ENCODE measurements at regions not wholly inside any gene's neighbourhood (a gene's known extent, or its start where the extent isn't known, plus 50 kb on each side); places are given as distances from the start of the nearest gene placed in this dataset.

GRCh38 chr4:36930562-36931111 is 313.9 kb upstream of the NWD2 start:
- Histone ChIP-seq H3K9me3 (ENCODE audit: control insufficient read depth, insufficient read depth, low read depth, low read length) (no peaks in the 10 kb centered on the region), H3K36me3 (ENCODE audit: control insufficient read depth in 2 of 2, insufficient read depth in 1 of 2, low read length in 2 of 2) (no peaks in the 10 kb centered on the region), H3K4me1 (ENCODE audit: control insufficient read depth, insufficient read depth, low read length) (no peaks in the 10 kb centered on the region), H3K4me3 (ENCODE audit: low read depth, low read length) (no peak overlapping the region), H3K27ac (ENCODE audit: extremely low read depth, low read depth, low read length) (no peak overlapping the region)
- CTCF ChIA-PET, result interaction anchor here (0.6 kb wide), 1 partner anchor 222 kb away, joined by 4 read pairs; no protein-coding TSS in a partner anchor
- POLR2A ChIA-PET, result no interaction called here
- no peak for TF ChIP-seq EGR2 (tag by site-specific recombination; IDR thresholded peaks at IDR 0.05; ENCODE audit: low read depth)
- no peak for TF ChIP-seq ZNF621 (tag by site-specific recombination; IDR thresholded peaks at IDR 0.05)
- TF ChIP-seq KLF10 (tag by site-specific recombination; IDR thresholded peaks at IDR 0.05), result no peak
- TF ChIP-seq ZNF121 (tag by site-specific recombination; IDR thresholded peaks at IDR 0.05), result no peak
- TF ChIP-seq ZFHX2 (tag by site-specific recombination; conservative IDR thresholded peaks at IDR 0.05), result no peak
- no peak for TF ChIP-seq SCRT1 (tag by site-specific recombination; IDR thresholded peaks at IDR 0.05; ENCODE audit: borderline replicate concordance)
- TF ChIP-seq MYNN (tag by site-specific recombination; IDR thresholded peaks at IDR 0.05; ENCODE audit: borderline replicate concordance), result no peak
- TF ChIP-seq ZNF501 (tag by site-specific recombination; IDR thresholded peaks at IDR 0.05), result no peak

GRCh38 chr4:36944232-36944631 is 300.3 kb upstream of the NWD2 start:
- ChIA-PET POLR2A (no interaction called here), CTCF (no interaction called here)
- no peak for TF ChIP-seq ZNF341 (tag by site-specific recombination; IDR thresholded peaks at IDR 0.05; ENCODE audit: low read depth)
- TF ChIP-seq ZNF623 (tag by site-specific recombination; IDR thresholded peaks at IDR 0.05), result no peak

DNA sequence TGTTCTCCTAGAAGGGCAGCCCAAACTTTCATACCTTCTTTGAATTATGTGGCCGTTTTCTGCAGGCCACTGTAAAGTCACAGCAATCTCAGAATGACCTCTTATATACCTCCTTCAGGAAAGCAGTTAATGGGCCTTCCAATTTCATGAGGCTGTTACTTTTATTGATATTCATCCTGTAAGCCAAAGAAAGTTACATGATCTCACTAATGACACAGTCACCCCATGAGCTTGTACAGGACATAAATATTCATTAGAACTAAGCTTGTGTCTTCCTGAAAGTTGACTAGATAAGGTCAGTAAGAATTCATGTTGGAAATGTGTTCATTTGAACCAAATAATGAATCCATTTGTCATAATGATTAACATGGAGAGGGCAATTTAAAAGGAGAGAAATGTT is 283.1 kb upstream of the NWD2 start:
- TF ChIP-seq ZNF423 (tag by site-specific recombination; IDR thresholded peaks at IDR 0.05), result no peak
- TF ChIP-seq ZNF24 (tag by site-specific recombination; IDR thresholded peaks at IDR 0.05), result no peak
- TF ChIP-seq ZNF184 (tag by site-specific recombination; IDR thresholded peaks at IDR 0.05), result no peak
- no peak for TF ChIP-seq KLF1 (tag by site-specific recombination; IDR thresholded peaks at IDR 0.05)
- no peak for TF ChIP-seq ZNF26 (tag by site-specific recombination; IDR thresholded peaks at IDR 0.05)

More at GRCh38 chr4:36944232-36944631, 300.3 kb upstream of the NWD2 start:
- Histone ChIP-seq H3K4me1 (ENCODE audit: control insufficient read depth, insufficient read depth, low read length) (no peaks in the 10 kb centered on the region), H3K9me3 (ENCODE audit: control insufficient read depth, insufficient read depth, low read depth, low read length) (no peaks in the 10 kb centered on the region), H3K27ac (ENCODE audit: extremely low read depth, low read depth, low read length) (no peak overlapping the region), H3K4me3 (ENCODE audit: low read depth, low read length) (no peak overlapping the region), H3K36me3 (ENCODE audit: control insufficient read depth in 2 of 2, insufficient read depth in 1 of 2, low read length in 2 of 2) (no peaks in the 10 kb centered on the region)

GRCh38 chr4:36966756-36967460 is 277.6 kb upstream of the NWD2 start:
- Histone ChIP-seq H3K4me1 (ENCODE audit: control insufficient read depth, insufficient read depth, low read length) (no peaks in the 10 kb centered on the region), H3K4me3 (ENCODE audit: low read depth, low read length) (no peak overlapping the region)
- CTCF ChIA-PET, result no interaction called here
- TF ChIP-seq ZNF239 (tag by site-specific recombination; IDR thresholded peaks at IDR 0.05), result no peak
- TF ChIP-seq ZNF324 (tag by site-specific recombination; IDR thresholded peaks at IDR 0.05), result no peak
- no peak for TF ChIP-seq ZNF114 (tag by site-specific recombination; IDR thresholded peaks at IDR 0.05)
- no peak for TF ChIP-seq ZBTB49 (tag by site-specific recombination; IDR thresholded peaks at IDR 0.05; ENCODE audit: low read depth)
- TF ChIP-seq ZNF610 (tag by site-specific recombination; IDR thresholded peaks at IDR 0.05; ENCODE audit: borderline replicate concordance), result no peak
- no peak for TF ChIP-seq ZNF624 (tag by site-specific recombination; IDR thresholded peaks at IDR 0.05)
- no peak for TF ChIP-seq BCL11B (tag by site-specific recombination; IDR thresholded peaks at IDR 0.05; ENCODE audit: low read depth)
- no peak for TF ChIP-seq ZNF248 (tag by site-specific recombination; IDR thresholded peaks at IDR 0.05)
- TF ChIP-seq ZNF423 (tag by site-specific recombination; IDR thresholded peaks at IDR 0.05), result no peak

More for the DNA sequence above, 283.1 kb upstream of the NWD2 start:
- Histone ChIP-seq H3K4me3 (ENCODE audit: low read depth, low read length) (no peak overlapping the region), H3K9me3 (ENCODE audit: control insufficient read depth, insufficient read depth, low read depth, low read length) (no peaks in the 10 kb centered on the region), H3K27ac (ENCODE audit: extremely low read depth, low read depth, low read length) (no peak overlapping the region), H3K4me1 (ENCODE audit: control insufficient read depth, insufficient read depth, low read length) (no peaks in the 10 kb centered on the region), H3K36me3 (ENCODE audit: control insufficient read depth in 2 of 2, insufficient read depth in 1 of 2, low read length in 2 of 2) (no peaks in the 10 kb centered on the region)
- ChIA-PET CTCF (no interaction called here), POLR2A (no interaction called here)

More at GRCh38 chr4:36966756-36967460, 277.6 kb upstream of the NWD2 start:
- Histone ChIP-seq H3K36me3 (ENCODE audit: control insufficient read depth in 2 of 2, insufficient read depth in 1 of 2, low read length in 2 of 2) (no peaks in the 10 kb centered on the region), H3K9me3 (ENCODE audit: control insufficient read depth, insufficient read depth, low read depth, low read length) (no peaks in the 10 kb centered on the region), H3K27ac (ENCODE audit: extremely low read depth, low read depth, low read length) (no peak overlapping the region)
- POLR2A ChIA-PET, result no interaction called here

All from HEK293 (cell line).